ENCODE measurements at regions not wholly inside any gene's neighbourhood (a gene's known extent, or its start where the extent isn't known, plus 50 kb on each side); places are given as distances from the start of the nearest gene placed in this dataset.

DNA sequence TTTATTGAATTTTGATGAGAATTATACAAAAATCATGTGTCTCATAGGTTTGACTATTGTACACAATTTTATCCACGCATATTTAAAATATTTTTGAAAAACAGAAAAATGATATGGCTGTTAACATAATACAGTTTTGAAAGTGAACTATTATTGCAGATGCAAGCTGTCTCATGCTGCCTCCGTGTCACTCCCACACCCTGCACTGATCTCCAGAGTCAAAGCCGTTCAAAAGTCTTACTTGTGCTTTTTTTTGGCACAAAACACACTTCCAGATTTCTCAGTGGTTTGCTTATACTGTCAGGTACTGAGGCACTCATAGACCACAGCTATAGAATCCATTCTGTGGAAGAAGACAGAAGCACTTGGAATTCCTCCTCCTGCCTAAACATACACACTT is 243.1 kb upstream of the ADARB2 start:
- no peak overlapping the region for H2BK5ac ChIP-seq (ENCODE audit: insufficient read length, low read length)
- no peak overlapping the region for H3K23ac ChIP-seq (ENCODE audit: insufficient read length, low read depth, low read length)
- H4K91ac ChIP-seq (ENCODE audit: insufficient read length, low read depth, low read length) = no peak overlapping the region
- DNase-seq = no peak
- H3K4ac ChIP-seq (ENCODE audit: low read depth, low read length) = no peak overlapping the region
- H4K20me1 ChIP-seq (ENCODE audit: control insufficient read depth, insufficient read depth, insufficient read length) = no peaks in the 10 kb centered on the region
- H3K9ac ChIP-seq (ENCODE audit: extremely low read depth, insufficient read length, low read length) = no peak overlapping the region
- Mint-ChIP-seq H3K36me3 (ENCODE audit: insufficient read depth in 1 of 3, low read depth in 3 of 3) (peaks cover 0 to 3% (median 0%) of the 10 kb centered on the region in 3 experiments; a peak in 1 of 7 replicates), H3K9me3 (peaks cover 0 to 7% of the 10 kb centered on the region in 2 experiments; a peak in 1 of 5 replicates), H3K27me3 (ENCODE audit: low read depth) (peaks cover 2% of the 10 kb centered on the region), H3K4me3 (no peak overlapping the region), H3K4me1 (no peaks in the 10 kb centered on the region), H3K27ac (no peak overlapping the region)
- H3K79me1 ChIP-seq (ENCODE audit: insufficient read depth, low read depth, low read length, poor library complexity, severe bottlenecking) = no peaks in the 10 kb centered on the region
- no peaks in the 10 kb centered on the region for H3K9me3 ChIP-seq (ENCODE audit: control insufficient read depth, low read depth, low read length)
- H3K79me2 ChIP-seq (ENCODE audit: insufficient read depth, low read length) = no peaks in the 10 kb centered on the region
- no peak overlapping the region for H2BK20ac ChIP-seq (ENCODE audit: low read depth, low read length, poor library complexity, severe bottlenecking)
- no peak overlapping the region for H2AK5ac ChIP-seq (ENCODE audit: insufficient read length, low read length)
- no peak overlapping the region for H4K8ac ChIP-seq (replicated peaks; ENCODE audit: insufficient read length, low read depth, low read length)
- no peak overlapping the region for H2BK15ac ChIP-seq (ENCODE audit: low read depth, low read length)
- H3K4me1 ChIP-seq (ENCODE audit: insufficient read depth, low read length) = no peaks in the 10 kb centered on the region
- H3K27ac ChIP-seq (ENCODE audit: insufficient read length, low read depth, low read length) = no peak overlapping the region
- no CpG with 5 or more reads among the region's 3 CpGs for WGBS (ENCODE audit: extremely low coverage, insufficient read length, low lambda C conversion rate)
- H3K56ac ChIP-seq (ENCODE audit: insufficient read length, low read depth, low read length) = no peak overlapping the region
- no peak overlapping the region for H3K14ac ChIP-seq (ENCODE audit: insufficient read depth, low read length)
- TF ChIP-seq, protein P1, sequence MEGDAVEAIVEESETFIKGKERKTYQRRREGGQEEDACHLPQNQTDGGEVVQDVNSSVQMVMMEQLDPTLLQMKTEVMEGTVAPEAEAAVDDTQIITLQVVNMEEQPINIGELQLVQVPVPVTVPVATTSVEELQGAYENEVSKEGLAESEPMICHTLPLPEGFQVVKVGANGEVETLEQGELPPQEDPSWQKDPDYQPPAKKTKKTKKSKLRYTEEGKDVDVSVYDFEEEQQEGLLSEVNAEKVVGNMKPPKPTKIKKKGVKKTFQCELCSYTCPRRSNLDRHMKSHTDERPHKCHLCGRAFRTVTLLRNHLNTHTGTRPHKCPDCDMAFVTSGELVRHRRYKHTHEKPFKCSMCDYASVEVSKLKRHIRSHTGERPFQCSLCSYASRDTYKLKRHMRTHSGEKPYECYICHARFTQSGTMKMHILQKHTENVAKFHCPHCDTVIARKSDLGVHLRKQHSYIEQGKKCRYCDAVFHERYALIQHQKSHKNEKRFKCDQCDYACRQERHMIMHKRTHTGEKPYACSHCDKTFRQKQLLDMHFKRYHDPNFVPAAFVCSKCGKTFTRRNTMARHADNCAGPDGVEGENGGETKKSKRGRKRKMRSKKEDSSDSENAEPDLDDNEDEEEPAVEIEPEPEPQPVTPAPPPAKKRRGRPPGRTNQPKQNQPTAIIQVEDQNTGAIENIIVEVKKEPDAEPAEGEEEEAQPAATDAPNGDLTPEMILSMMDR (conservative IDR thresholded peaks at IDR 0.05) = no peak
- H3T11ph ChIP-seq (ENCODE audit: low read length) = no peak overlapping the region
- H3K27me3 ChIP-seq (ENCODE audit: insufficient read depth, low read length) = no peaks in the 10 kb centered on the region
- H3K23me2 ChIP-seq (ENCODE audit: insufficient read length, low read depth, low read length, poor library complexity, severe bottlenecking) = no peaks in the 10 kb centered on the region
- no peak overlapping the region for H3K18ac ChIP-seq (ENCODE audit: insufficient read length, low read depth, low read length)
- H2AFZ ChIP-seq (ENCODE audit: low read length) = no peak overlapping the region
- no peak overlapping the region for H4K5ac ChIP-seq (ENCODE audit: insufficient read length, low read depth, low read length)
- H3K4me2 ChIP-seq (ENCODE audit: insufficient read depth, insufficient read length, low read length) = no peak overlapping the region
- H2BK120ac ChIP-seq (ENCODE audit: low read depth, low read length, poor library complexity, severe bottlenecking) = no peak overlapping the region
- no peak overlapping the region for H2BK12ac ChIP-seq (ENCODE audit: insufficient read length, low read depth, low read length)
